MM.1S (cell line): ENCODE measurements at regions not wholly inside any gene's neighbourhood (a gene's known extent, or its start where the extent isn't known, plus 50 kb on each side); places are given as distances from the start of the nearest gene placed in this dataset.

Experiments
- DNase-seq: peaks from one replicate; pipeline ENCODE4 v3.0.0-alpha.2; 2015
- H2AFZ ChIP-seq: fragments of 300-600 bp; sonication (generic); 2 replicates; pipeline ENCODE4 v1.6.0; 2016; ENCODE audit warnings: antibody characterized with exemption, low read length
- H3F3A ChIP-seq: fragments of 300-600 bp; sonication (generic); 2 replicates; pipeline ENCODE4 v1.6.1; 2016; ENCODE audit warnings: mild to moderate bottlenecking, antibody characterized with exemption, low read length, moderate library complexity, mixed read lengths; ENCODE audit not compliant: insufficient read depth
- H3K27ac ChIP-seq: fragments of 300-600 bp; sonication (generic); 2 replicates; pipeline ENCODE4 v1.5.1; 2016; ENCODE audit warnings: mild to moderate bottlenecking, low read length
- H3K27me3 ChIP-seq: fragments of 300-600 bp; sonication (generic); replicated peaks from 2 replicates; pipeline ENCODE4 v1.6.0; 2016; ENCODE audit warnings: low read length; ENCODE audit not compliant: insufficient read depth
- H3K36me3 ChIP-seq: fragments of 300-600 bp; sonication (generic); replicated peaks from 2 replicates; pipeline ENCODE4 v1.6.1; 2016; ENCODE audit warnings: mild to moderate bottlenecking, low read length, mixed read lengths; ENCODE audit not compliant: insufficient read depth
- H3K4me1 ChIP-seq: fragments of 300-600 bp; sonication (generic); 2 replicates; pipeline ENCODE4 v1.6.1; 2016; ENCODE audit warnings: low read length, mixed read lengths
- H3K4me2 ChIP-seq: fragments of 300-600 bp; sonication (generic); 2 replicates; pipeline ENCODE4 v1.6.0; 2016; ENCODE audit warnings: low read depth, low read length
- H3K4me3 ChIP-seq: fragments of 300-600 bp; sonication (generic); 2 replicates; pipeline ENCODE4 v1.5.1; 2016; ENCODE audit warnings: low read length, mixed read lengths
- H3K79me2 ChIP-seq: fragments of 300-600 bp; sonication (generic); 2 replicates; pipeline ENCODE4 v1.6.1; 2016; ENCODE audit warnings: mixed run types, low read length, mixed read lengths
- H3K9ac ChIP-seq: fragments of 300-600 bp; sonication (generic); 2 replicates; pipeline ENCODE4 v1.6.1; 2016; ENCODE audit warnings: low read length, mixed read lengths
- H3K9me2 ChIP-seq: fragments of 300-600 bp; sonication (generic); replicated peaks from 2 replicates; pipeline ENCODE4 v1.6.1; 2016; ENCODE audit warnings: mild to moderate bottlenecking, low read length, mixed read lengths; ENCODE audit not compliant: insufficient read depth
- H3K9me3 ChIP-seq: fragments of 300-600 bp; sonication (generic); replicated peaks from 2 replicates; pipeline ENCODE4 v1.6.1; 2016; ENCODE audit warnings: mild to moderate bottlenecking, low read length, mixed read lengths; ENCODE audit not compliant: insufficient read depth
- H4K20me1 ChIP-seq: fragments of 300-600 bp; sonication (generic); 2 replicates; pipeline ENCODE4 v1.6.1; 2016; ENCODE audit warnings: mild to moderate bottlenecking, low read length, moderate library complexity, mixed read lengths; ENCODE audit not compliant: insufficient read depth
- EZH2 ChIP-seq: fragments of 300-600 bp; sonication (generic); optimal IDR thresholded peaks from 2 replicates; pipeline ENCODE3; 2017; ENCODE audit warnings: low read depth, mild to moderate bottlenecking, antibody characterized with exemption, low read length, mixed read lengths
- EZH2phosphoT487 ChIP-seq: fragments of 300-600 bp; sonication (generic); IDR thresholded peaks from 2 replicates; pipeline ENCODE4 v1.6.1; 2018; ENCODE audit warnings: antibody characterized with exemption, low read length
- TF ChIP-seq, protein P1 (sequence below): fragments of 300-600 bp; sonication (generic); IDR thresholded peaks from 2 replicates; pipeline ENCODE4 v1.5.1; 2016; ENCODE audit warnings: antibody characterized with exemption, low read length, mixed read lengths

DNA sequence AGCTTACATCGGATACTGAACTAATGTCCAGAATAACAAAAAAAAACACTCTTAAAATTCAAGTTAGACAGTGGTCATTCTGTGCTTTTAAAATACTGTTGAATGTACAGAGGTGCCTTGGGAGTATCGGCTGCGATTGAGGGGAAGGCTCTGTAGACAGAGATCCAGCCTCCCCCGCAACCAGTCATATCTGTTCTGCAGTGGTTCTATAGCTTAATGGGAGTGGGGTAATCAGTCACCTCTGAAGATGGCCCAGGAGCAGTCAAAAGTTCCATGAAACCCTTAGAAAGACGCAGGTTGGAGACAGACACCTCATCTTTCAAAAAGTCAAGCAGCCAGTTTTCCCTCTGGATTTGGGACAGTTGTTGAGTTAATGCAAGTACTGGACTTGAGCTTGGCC is 1486.6 kb upstream of the TMEM132C start:
- no peaks in the 10 kb centered on the region for H3K9me2 ChIP-seq
- no peaks in the 10 kb centered on the region for H3F3A ChIP-seq
- no peaks in the 10 kb centered on the region for H3K27me3 ChIP-seq
- no peaks in the 10 kb centered on the region for H3K36me3 ChIP-seq
- H2AFZ ChIP-seq, result no peak overlapping the region
- no peaks in the 10 kb centered on the region for H4K20me1 ChIP-seq
- no peak for DNase-seq
- H3K9me3 ChIP-seq, result no peaks in the 10 kb centered on the region
- H3K4me2 ChIP-seq, result no peak overlapping the region
- no peak overlapping the region for H3K27ac ChIP-seq
- TF ChIP-seq EZH2phosphoT487, result no peak
- TF ChIP-seq EZH2, result no peak
- TF ChIP-seq, protein P1, sequence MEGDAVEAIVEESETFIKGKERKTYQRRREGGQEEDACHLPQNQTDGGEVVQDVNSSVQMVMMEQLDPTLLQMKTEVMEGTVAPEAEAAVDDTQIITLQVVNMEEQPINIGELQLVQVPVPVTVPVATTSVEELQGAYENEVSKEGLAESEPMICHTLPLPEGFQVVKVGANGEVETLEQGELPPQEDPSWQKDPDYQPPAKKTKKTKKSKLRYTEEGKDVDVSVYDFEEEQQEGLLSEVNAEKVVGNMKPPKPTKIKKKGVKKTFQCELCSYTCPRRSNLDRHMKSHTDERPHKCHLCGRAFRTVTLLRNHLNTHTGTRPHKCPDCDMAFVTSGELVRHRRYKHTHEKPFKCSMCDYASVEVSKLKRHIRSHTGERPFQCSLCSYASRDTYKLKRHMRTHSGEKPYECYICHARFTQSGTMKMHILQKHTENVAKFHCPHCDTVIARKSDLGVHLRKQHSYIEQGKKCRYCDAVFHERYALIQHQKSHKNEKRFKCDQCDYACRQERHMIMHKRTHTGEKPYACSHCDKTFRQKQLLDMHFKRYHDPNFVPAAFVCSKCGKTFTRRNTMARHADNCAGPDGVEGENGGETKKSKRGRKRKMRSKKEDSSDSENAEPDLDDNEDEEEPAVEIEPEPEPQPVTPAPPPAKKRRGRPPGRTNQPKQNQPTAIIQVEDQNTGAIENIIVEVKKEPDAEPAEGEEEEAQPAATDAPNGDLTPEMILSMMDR, result no peak
- H3K4me1 ChIP-seq, result no peaks in the 10 kb centered on the region
- H3K79me2 ChIP-seq, result no peaks in the 10 kb centered on the region
- no peak overlapping the region for H3K4me3 ChIP-seq
- H3K9ac ChIP-seq, result no peak overlapping the region

DNA sequence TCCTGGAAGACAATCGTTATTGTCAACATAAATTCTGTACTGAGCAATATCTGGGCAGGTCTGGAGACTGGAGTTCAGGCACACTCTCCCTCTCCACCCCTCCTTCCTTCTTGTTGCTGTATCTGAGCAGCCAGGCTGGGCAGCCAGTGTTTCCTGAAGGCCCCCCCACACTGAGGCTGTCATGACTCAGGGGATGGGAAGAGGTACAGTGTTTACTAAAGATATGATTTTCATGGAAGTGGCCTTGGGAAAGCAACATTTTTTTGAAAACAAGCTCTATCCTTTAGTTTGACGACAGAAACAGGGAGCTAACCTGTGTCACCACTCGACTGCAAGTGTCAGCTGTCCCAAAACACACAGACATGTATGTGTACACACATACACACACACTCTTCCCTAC is 1485.4 kb upstream of the TMEM132C start:
- no peak overlapping the region for H3K9ac ChIP-seq
- TF ChIP-seq EZH2phosphoT487, result no peak
- TF ChIP-seq, protein P1, result no peak
- TF ChIP-seq EZH2, result no peak

DNA sequence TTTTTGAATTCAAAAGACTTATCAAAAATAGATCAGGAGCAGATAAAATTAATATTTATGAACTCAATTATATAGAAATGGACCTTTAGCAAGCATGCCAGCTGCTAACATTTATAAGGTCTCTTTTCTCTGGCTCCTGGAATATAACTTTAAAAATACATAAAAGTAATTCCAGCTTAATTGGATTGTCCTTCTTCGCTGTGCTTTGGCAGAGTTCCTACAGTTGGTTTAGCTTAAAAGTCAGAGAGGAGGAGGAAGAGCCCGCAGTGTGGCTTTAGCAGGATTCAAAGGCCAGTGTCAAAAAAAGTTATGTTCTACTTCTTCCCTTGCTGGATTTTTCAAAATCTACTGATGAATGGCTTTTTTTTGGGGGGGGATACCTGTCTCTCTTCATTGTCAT is 1484.9 kb upstream of the TMEM132C start:
- Histone ChIP-seq H3K9me2 (no peaks in the 10 kb centered on the region), H3K4me2 (no peak overlapping the region), H3K27ac (no peak overlapping the region), H3K9me3 (no peaks in the 10 kb centered on the region), H3K36me3 (no peaks in the 10 kb centered on the region), H3K79me2 (no peaks in the 10 kb centered on the region), H3F3A (no peaks in the 10 kb centered on the region), H3K4me1 (no peaks in the 10 kb centered on the region), H3K9ac (no peak overlapping the region), H3K27me3 (no peaks in the 10 kb centered on the region), H4K20me1 (no peaks in the 10 kb centered on the region), H2AFZ (no peak overlapping the region), H3K4me3 (no peak overlapping the region)
- TF ChIP-seq EZH2phosphoT487, result no peak
- TF ChIP-seq EZH2, result no peak
- TF ChIP-seq, protein P1, result no peak
- DNase-seq, result no peak

More for the DNA sequence above, 1485.4 kb upstream of the TMEM132C start:
- Histone ChIP-seq H3K4me3 (no peak overlapping the region), H3K9me3 (no peaks in the 10 kb centered on the region), H4K20me1 (no peaks in the 10 kb centered on the region), H3K79me2 (no peaks in the 10 kb centered on the region), H3K9me2 (no peaks in the 10 kb centered on the region), H2AFZ (no peak overlapping the region), H3K4me1 (no peaks in the 10 kb centered on the region), H3K27ac (no peak overlapping the region), H3K4me2 (no peak overlapping the region), H3K27me3 (no peaks in the 10 kb centered on the region), H3F3A (no peaks in the 10 kb centered on the region), H3K36me3 (no peaks in the 10 kb centered on the region)
- DNase-seq, result no peak
